Neuronal stem cell (in vitro differentiated cells): ENCODE measurements at regions not wholly inside any gene's neighbourhood (a gene's known extent, or its start where the extent isn't known, plus 50 kb on each side); places are given as distances from the start of the nearest gene placed in this dataset.

Experiments used
- DNase-seq: peaks from one replicate; pipeline ENCODE4 v3.0.0-alpha.2; 2013; ENCODE audit warnings: low spot score
- H2AFZ ChIP-seq: one replicate; pipeline ENCODE4 v1.6.1; 2013; ENCODE audit warnings: mild to moderate bottlenecking, low read length, inconsistent platforms
- H2AK5ac ChIP-seq: 2 replicates; pipeline ENCODE4 v1.6.1; 2013; ENCODE audit warnings: low read depth, mild to moderate bottlenecking, inconsistent platforms, low read length, moderate library complexity, mixed read lengths
- H2BK120ac ChIP-seq: 2 replicates; pipeline ENCODE4 v1.6.1; 2013; ENCODE audit warnings: low read depth, mild to moderate bottlenecking, inconsistent platforms, low read length, moderate library complexity, mixed read lengths
- H2BK12ac ChIP-seq: one replicate; pipeline ENCODE4 v1.6.1; 2013; ENCODE audit warnings: low read length, inconsistent platforms
- H2BK15ac ChIP-seq: 2 replicates; pipeline ENCODE4 v1.6.1; 2013; ENCODE audit warnings: mild to moderate bottlenecking, low read length, inconsistent platforms, mixed read lengths
- H2BK5ac ChIP-seq: one replicate; pipeline ENCODE4 v1.6.1; 2013; ENCODE audit warnings: inconsistent platforms, mild to moderate bottlenecking, low read length, moderate library complexity
- H3K14ac ChIP-seq: one replicate; pipeline ENCODE4 v1.6.1; 2013; ENCODE audit warnings: low read length, inconsistent platforms
- H3K18ac ChIP-seq: 2 replicates; pipeline ENCODE4 v1.6.1; 2013; ENCODE audit warnings: low read length, inconsistent platforms
- H3K23ac ChIP-seq: 2 replicates; pipeline ENCODE4 v1.6.1; 2013; ENCODE audit warnings: low read depth, mild to moderate bottlenecking, mixed read lengths, low read length, inconsistent platforms; ENCODE audit not compliant: poor library complexity
- H3K27ac ChIP-seq: replicated peaks from 3 replicates; pipeline ENCODE4 v1.5.1; 2013; ENCODE audit warnings: low read length, inconsistent platforms
- H3K27me3 ChIP-seq, 3 experiments: 2 replicates each; pipeline ENCODE4 v1.6.1; 2013; ENCODE audit warnings: low read length in 3 of 3, mild to moderate bottlenecking in 2 of 3, inconsistent platforms in 1 of 3, low read depth in 1 of 3, mixed read lengths in 1 of 3, moderate library complexity in 1 of 3; ENCODE audit not compliant: control insufficient read depth in 3 of 3, insufficient read depth in 3 of 3
- H3K36me3 ChIP-seq, 2 donors: replicated peaks in 1 of 2; 2 replicates each; pipeline ENCODE4 v1.6.1; 2013; ENCODE audit warnings: low read length in 2 of 2; ENCODE audit not compliant: control insufficient read depth in 2 of 2, insufficient read depth in 2 of 2
- H3K4ac ChIP-seq: 2 replicates; pipeline ENCODE4 v1.6.1; 2013; ENCODE audit warnings: inconsistent platforms, mild to moderate bottlenecking, low read length, moderate library complexity
- H3K4me1 ChIP-seq, 2 donors: 1 replicate in 1 of 2; 2 replicates in 1 of 2; pipeline ENCODE4 v1.6.1; 2013; ENCODE audit warnings: low read length in 2 of 2, low read depth in 1 of 2; ENCODE audit not compliant: control insufficient read depth in 2 of 2, insufficient read depth in 1 of 2
- H3K4me2 ChIP-seq: one replicate; pipeline ENCODE4 v1.6.1; 2013; ENCODE audit warnings: mild to moderate bottlenecking, low read length, inconsistent platforms; ENCODE audit not compliant: insufficient read depth, poor library complexity, severe bottlenecking
- H3K4me3 ChIP-seq, 2 donors: 2 replicates each; pipeline ENCODE4 v1.5.1; 2013; ENCODE audit warnings: low read length in 2 of 2, mild to moderate bottlenecking in 2 of 2, inconsistent platforms in 1 of 2, moderate library complexity in 1 of 2
- H3K79me1 ChIP-seq: one replicate; pipeline ENCODE4 v1.6.1; 2013; ENCODE audit warnings: low read depth, mild to moderate bottlenecking, inconsistent platforms, low read length, moderate library complexity
- H3K9ac ChIP-seq: one replicate; pipeline ENCODE4 v1.6.1; 2013; ENCODE audit warnings: mild to moderate bottlenecking, low read depth, low read length, inconsistent platforms; ENCODE audit not compliant: poor library complexity
- H3K9me3 ChIP-seq, 2 donors: replicated peaks in 1 of 2; 2 replicates each; pipeline versions ENCODE3 to v1.6.1; 2013; ENCODE audit warnings: low read length in 2 of 2, mild to moderate bottlenecking in 2 of 2, inconsistent platforms in 1 of 2, low read depth in 1 of 2, mixed read lengths in 1 of 2, moderate library complexity in 1 of 2; ENCODE audit not compliant: control insufficient read depth in 2 of 2, insufficient read depth in 1 of 2
- H4K8ac ChIP-seq: one replicate; pipeline ENCODE4 v1.6.1; 2013; ENCODE audit warnings: low read depth, mild to moderate bottlenecking, inconsistent platforms, low read length, moderate library complexity
- H4K91ac ChIP-seq: one replicate; pipeline ENCODE4 v1.6.1; 2013; ENCODE audit warnings: low read length, low read depth, mild to moderate bottlenecking, inconsistent platforms; ENCODE audit not compliant: poor library complexity
- WGBS, 2 donors: extraction: QIAGEN DNeasy Blood & Tissue Kit; methylation state at CpG; one replicate each; pipeline ENCODE4 v1.1.7; 2013; ENCODE audit warnings: missing lambda C conversion rate in 2 of 2, mixed read lengths in 1 of 2; ENCODE audit not compliant: insufficient read length in 2 of 2, insufficient replicate concordance in 1 of 2; ENCODE audit errors: extremely low coverage in 2 of 2; 5-methylcytosine and 5-hydroxymethylcytosine counted together

DNA sequence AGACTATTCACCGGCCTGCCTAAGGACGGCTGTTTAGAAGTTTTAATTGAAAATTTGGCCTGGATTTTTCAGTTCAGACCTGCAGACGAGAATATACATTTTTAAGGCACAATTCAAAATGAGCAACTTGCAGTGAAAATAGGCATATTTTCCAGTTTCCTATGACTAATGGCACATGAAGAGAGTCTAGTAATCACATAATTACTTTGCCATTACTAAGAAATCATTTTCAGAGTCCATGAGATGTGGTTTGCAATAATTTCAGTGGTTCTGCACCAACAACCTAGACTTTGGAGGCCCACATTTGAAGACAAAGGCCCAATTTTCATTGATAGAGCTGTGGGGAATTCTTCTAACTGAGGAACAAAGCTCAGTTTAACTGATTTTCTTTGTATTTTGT, 205.3 kb downstream of the SOX2 start:
- H4K91ac ChIP-seq = no peak overlapping the region

GRCh38 chr3:181919375-181919774, 207.7 kb downstream of the SOX2 start:
- Histone ChIP-seq H2AK5ac (no peak overlapping the region), H2BK15ac (no peak overlapping the region), H3K4me3 (no peak overlapping the region), H2BK5ac (no peak overlapping the region), H3K27me3 (no peaks in the 10 kb centered on the region), H2BK120ac (no peak overlapping the region), H2BK12ac (no peak overlapping the region), H3K36me3 (no peaks in the 10 kb centered on the region), H3K4ac (no peak overlapping the region), H3K14ac (no peak overlapping the region), H3K9ac (no peak overlapping the region), H4K8ac (no peak overlapping the region), H4K91ac (no peak overlapping the region), H3K4me1 (peaks cover 11 to 14% of the 10 kb centered on the region in 2 donors), H3K79me1 (no peaks in the 10 kb centered on the region), H3K4me2 (no peak overlapping the region), H3K9me3 (peaks cover 0 to 2% of the 10 kb centered on the region in 2 donors), H3K27ac (no peak overlapping the region), H2AFZ (no peak overlapping the region), H3K23ac (no peak overlapping the region), H3K18ac (no peak overlapping the region)
- no peak for DNase-seq
- WGBS, 2 donors = no CpG with 5 or more reads among the region's 1 CpG

More for the DNA sequence above, 205.3 kb downstream of the SOX2 start:
- Histone ChIP-seq H3K27me3 (no peaks in the 10 kb centered on the region), H2BK15ac (no peak overlapping the region), H3K4ac (no peak overlapping the region), H2BK120ac (no peak overlapping the region), H3K4me3 (no peak overlapping the region), H2AK5ac (no peak overlapping the region), H2AFZ (peak overlapping the region; percentile 10), H3K18ac (no peak overlapping the region), H2BK5ac (no peak overlapping the region), H3K14ac (no peak overlapping the region), H3K36me3 (no peaks in the 10 kb centered on the region), H3K23ac (no peak overlapping the region), H4K8ac (no peak overlapping the region), H3K9me3 (peaks cover 0 to 2% of the 10 kb centered on the region in 2 donors), H3K27ac (no peak overlapping the region), H3K79me1 (no peaks in the 10 kb centered on the region), H2BK12ac (no peak overlapping the region), H3K4me2 (no peak overlapping the region), H3K4me1 (peaks cover 11 to 14% of the 10 kb centered on the region in 2 donors), H3K9ac (no peak overlapping the region)
- WGBS, 2 donors = no CpG with 5 or more reads among the region's 3 CpGs
- no peak for DNase-seq

GRCh38 chr3:181920409-181920808, 208.7 kb downstream of the SOX2 start:
- no peak overlapping the region for H2BK12ac ChIP-seq
- DNase-seq = no peak
- no peak overlapping the region for H3K4me3 ChIP-seq
- no peak overlapping the region for H2BK120ac ChIP-seq
- H3K4me1 ChIP-seq = peaks cover 8 to 11% of the 10 kb centered on the region in 2 donors
- WGBS, 2 donors = no CpG with 5 or more reads among the region's 3 CpGs
- H3K9ac ChIP-seq = no peak overlapping the region
- no peak overlapping the region for H3K18ac ChIP-seq
- H4K91ac ChIP-seq = no peak overlapping the region
- no peak overlapping the region for H2AFZ ChIP-seq
- H2AK5ac ChIP-seq = no peak overlapping the region
- no peak overlapping the region for H3K27ac ChIP-seq
- H3K4me2 ChIP-seq = no peak overlapping the region
- H3K4ac ChIP-seq = no peak overlapping the region
- peaks cover 0 to 2% of the 10 kb centered on the region in 2 donors for H3K9me3 ChIP-seq
- H3K14ac ChIP-seq = no peak overlapping the region
- H3K36me3 ChIP-seq = no peaks in the 10 kb centered on the region
- H4K8ac ChIP-seq = no peak overlapping the region
- H2BK5ac ChIP-seq = no peak overlapping the region
- no peaks in the 10 kb centered on the region for H3K27me3 ChIP-seq
- no peaks in the 10 kb centered on the region for H3K79me1 ChIP-seq
- H3K23ac ChIP-seq = no peak overlapping the region
- no peak overlapping the region for H2BK15ac ChIP-seq

DNA sequence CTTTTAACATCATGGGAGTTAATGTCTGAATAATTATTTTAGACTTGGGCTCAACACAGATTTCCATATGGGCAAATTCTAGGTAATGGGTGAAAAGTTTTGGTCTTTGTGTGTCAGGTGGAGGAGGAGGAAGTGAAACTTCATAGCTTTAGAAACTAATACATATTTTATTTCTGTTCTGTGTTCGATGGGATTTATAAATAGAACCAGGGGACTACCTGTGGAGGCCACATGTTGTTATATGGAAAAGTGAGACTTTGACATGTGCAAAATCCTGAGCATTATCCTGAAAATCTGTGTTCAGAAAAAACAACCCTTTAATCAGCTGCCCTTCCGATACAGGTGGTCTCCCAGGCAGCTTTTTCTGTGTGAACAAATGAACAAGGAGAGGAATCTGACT, 209.5 kb downstream of the SOX2 start:
- H3K79me1 ChIP-seq = no peaks in the 10 kb centered on the region
- no peaks in the 10 kb centered on the region for H3K36me3 ChIP-seq
- no peak overlapping the region for H3K4me3 ChIP-seq
- no peak overlapping the region for H3K18ac ChIP-seq
- H3K27ac ChIP-seq = peak overlapping the region; percentile 44
- no peak for DNase-seq
- H2BK15ac ChIP-seq = no peak overlapping the region
- H2BK12ac ChIP-seq = no peak overlapping the region
- H3K4ac ChIP-seq = no peak overlapping the region
- peak overlapping the region; percentile 1 for H2AFZ ChIP-seq
- H3K9ac ChIP-seq = no peak overlapping the region
- H4K91ac ChIP-seq = no peak overlapping the region
- no peak overlapping the region for H4K8ac ChIP-seq
- H3K14ac ChIP-seq = no peak overlapping the region
- H2BK120ac ChIP-seq = no peak overlapping the region
- no peak overlapping the region for H2BK5ac ChIP-seq
- H2AK5ac ChIP-seq = no peak overlapping the region
- H3K4me1 ChIP-seq = peaks cover 0 to 7% of the 10 kb centered on the region in 2 donors
- no peak overlapping the region for H3K4me2 ChIP-seq
- H3K23ac ChIP-seq = no peak overlapping the region
- H3K27me3 ChIP-seq = no peaks in the 10 kb centered on the region
- peaks cover 0 to 2% of the 10 kb centered on the region in 2 donors for H3K9me3 ChIP-seq
- WGBS, 2 donors = no CpG with 5 or more reads among the region's 2 CpGs
